GM12891 (cell line): ENCODE measurements at regions not wholly inside any gene's neighbourhood (a gene's known extent, or its start where the extent isn't known, plus 50 kb on each side); places are given as distances from the start of the nearest gene placed in this dataset.

Experiments
- POLR2A ChIP-seq: IDR thresholded peaks from 2 replicates; pipeline ENCODE4 v1.6.1; 2011; ENCODE audit warnings: low read depth, low read length, control low read depth
- POLR2AphosphoS5 ChIP-seq: IDR thresholded peaks from 2 replicates; pipeline ENCODE4 v1.6.1; 2011; ENCODE audit warnings: low read depth, low read length, control low read depth
- POU2F2 ChIP-seq: IDR thresholded peaks from 2 replicates; pipeline ENCODE4 v1.6.1; 2011; ENCODE audit warnings: low read depth, mild to moderate bottlenecking, control low read depth, low read length, moderate library complexity
- TAF1 ChIP-seq: IDR thresholded peaks from 2 replicates; pipeline ENCODE4 v1.6.1; 2011; ENCODE audit warnings: low read depth, low read length, control low read depth

GRCh38 chr4:176610594-176610993 lies 182.1 kb downstream of the VEGFC start:
- TF ChIP-seq POLR2AphosphoS5 (no peak), POLR2A (no peak), POU2F2 (no peak), TAF1 (no peak)
